ENCODE measurements at regions not wholly inside any gene's neighbourhood (a gene's known extent, or its start where the extent isn't known, plus 50 kb on each side); places are given as distances from the start of the nearest gene placed in this dataset.

DNA sequence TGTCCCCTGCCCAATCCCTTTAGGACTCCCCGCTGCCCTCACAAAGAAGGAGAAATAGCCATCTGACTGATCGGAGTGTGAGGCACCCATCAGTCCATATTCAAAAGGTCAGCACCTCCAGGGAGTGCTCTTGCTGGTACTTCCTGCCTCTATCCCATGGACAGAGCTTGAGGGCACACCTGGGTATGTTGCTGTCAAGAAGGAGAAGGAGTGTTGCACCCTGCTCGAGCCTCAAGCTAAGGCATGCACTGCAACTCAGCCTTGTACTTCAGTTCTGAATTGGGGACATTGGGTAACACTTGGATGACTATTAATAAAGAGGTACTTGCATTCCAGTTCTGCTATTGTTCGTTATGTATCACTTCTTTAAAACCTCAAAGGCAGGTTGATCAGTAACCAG lies 190.3 kb upstream of the ZC3H12A start:
- DNase-seq = no peak

DNA sequence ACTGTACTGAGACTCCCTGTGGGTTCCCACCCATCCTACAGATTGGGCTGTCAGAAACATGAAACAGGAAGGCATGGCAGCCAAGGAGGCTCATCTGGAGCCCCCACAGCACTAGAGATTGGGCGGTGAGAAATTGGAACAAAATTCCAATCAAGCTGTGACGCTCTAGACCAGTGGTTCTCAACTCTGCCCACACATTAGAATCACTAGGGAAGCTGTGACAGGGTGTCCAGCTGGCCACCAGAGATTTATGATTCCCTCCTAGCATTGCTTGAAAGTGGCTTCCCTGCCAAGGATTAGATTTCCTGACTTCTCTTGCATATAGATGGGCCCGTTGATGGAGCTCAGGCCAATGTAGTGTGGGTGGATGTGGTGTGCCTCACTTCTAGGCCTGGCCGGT lies 187.5 kb upstream of the ZC3H12A start:
- no peak for DNase-seq

DNA sequence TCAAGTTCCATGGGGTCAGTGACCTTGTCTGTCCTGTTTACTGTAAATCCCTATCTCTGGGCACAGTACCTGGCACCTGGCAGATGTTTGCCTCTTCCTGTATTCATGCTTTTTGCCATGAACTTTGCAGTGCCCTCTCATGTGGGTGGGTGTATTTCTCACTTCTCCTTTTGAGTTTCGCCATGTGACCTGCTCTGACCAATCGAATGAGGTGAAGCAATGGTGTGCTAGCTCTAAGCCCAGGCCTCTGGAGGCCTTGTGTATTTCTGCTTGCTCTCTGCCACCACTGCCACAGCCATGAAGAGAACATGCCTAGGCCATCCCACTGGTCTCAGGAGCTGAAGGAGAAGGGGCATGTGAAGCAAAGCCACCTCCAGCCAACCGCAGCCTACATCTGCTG lies 185.5 kb upstream of the ZC3H12A start:
- DNase-seq = no peak

DNA sequence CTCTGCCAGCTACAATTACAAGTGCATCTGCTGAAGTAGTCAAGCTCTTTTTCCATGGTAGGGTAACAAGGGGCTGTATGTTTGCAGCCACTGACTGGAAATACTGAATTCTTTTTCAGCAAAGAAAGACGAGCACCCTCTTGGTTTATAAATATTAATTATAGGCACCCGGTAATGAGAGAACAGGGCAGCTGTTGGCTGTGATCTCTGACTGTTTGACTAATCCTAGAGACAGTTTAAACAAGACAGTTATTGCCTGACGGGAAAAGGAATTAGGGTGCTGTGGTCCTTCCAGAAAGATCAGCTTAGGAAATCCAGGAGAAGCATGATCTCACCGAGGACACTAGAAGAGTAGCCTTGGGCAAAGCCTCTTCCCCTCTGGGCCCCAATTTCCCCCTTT lies 183.7 kb upstream of the ZC3H12A start:
- DNase-seq = peak; percentile 15

DNA sequence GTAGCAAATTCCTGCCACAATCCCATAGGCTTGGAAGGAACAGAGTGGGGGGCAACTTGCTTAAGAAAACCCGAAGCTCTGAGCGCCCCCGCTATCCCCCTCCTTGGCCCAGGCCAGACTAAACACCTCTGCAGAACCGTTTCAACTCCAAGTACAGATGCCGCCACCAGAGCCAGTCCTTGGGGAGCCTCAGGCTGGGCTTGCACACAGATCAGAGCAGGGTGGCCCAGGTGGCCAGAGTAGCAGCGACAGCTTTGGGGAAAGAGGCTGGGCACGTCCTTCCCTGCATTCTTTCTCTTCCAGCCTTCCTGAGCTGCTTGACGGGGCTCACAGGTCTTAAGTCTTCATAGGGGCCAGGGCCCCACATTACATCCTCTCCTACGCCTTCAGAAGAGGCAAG lies 181.6 kb upstream of the ZC3H12A start:
- DNase-seq = no peak

DNA sequence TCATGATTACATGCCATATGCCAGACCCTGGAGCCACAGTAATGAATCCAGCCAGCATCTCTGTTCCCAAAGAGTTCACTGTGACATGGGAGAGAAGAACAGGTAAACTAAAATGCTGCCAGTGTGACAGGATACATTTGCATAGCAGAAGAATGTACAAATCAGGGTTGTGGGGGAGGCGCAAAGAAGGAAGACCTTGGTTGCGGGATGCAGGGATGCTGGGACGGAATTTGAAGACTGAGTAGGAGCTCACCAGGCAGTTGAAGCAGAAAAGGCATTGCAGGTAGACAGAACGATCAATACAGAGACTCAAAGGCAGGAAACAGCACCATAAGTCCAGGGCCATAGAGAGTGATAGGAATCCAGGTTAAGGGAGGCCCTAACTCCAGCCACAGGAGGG lies 180.3 kb upstream of the ZC3H12A start:
- no peak for DNase-seq

DNA sequence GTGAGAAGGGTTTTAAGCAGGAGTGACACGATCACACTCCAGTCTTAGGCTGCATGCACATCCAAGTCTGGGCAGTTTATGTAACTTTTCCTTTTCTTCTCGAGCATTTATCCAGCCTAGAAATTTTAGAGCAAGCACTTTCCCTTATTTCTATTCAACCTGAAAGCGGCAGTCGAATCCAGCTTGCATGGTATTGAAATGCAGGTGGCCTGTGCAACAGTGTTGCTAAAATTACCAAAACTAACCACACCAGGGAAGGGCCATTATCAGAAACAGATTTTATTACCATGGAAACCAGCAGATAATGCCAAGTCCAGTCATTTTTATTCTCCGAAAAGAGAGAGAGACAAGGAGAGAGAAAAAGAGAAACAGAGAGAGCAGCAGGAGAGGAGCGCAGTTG lies 179.9 kb upstream of the ZC3H12A start:
- DNase-seq = no peak

DNA sequence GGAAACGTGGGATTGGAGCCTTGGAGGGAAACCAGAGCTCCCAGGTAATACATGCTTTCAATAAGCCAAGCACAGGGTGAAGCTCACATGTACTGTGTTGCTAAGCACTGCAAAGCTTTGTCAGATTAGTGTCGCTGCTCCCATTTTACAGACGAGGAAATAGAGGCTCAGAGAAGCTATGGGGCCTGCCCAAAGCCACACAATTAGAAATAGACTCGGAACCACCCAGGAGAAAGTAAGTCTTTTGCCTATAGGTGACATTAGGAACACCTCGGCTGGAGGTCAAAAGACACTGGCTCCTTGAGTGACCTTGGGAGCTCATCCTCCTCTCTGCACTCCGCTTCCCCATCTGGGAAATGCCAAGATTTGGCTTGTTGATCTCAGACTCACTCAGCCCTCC lies 175.6 kb upstream of the ZC3H12A start:
- no peak for DNase-seq

DNA sequence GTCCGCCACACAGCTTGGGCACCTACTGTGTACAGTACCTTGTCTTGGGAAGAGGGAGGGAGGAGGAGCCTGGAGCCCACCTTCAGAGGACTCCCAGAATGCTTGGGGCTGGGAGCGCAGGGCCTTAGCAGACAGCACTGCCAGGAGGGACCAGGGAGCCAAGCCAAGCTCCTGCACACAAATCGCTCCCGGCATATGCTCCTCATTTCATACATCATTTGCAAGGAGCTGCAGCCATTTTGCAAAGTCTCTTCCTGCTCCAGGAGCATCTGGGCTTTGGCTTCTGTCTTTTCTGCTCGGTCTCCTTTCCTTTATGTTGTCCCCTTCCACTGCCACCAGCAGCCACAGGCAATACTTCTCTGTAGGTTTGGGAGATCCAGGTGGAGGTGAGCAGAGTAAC lies 175.2 kb upstream of the ZC3H12A start:
- DNase-seq = no peak

DNA sequence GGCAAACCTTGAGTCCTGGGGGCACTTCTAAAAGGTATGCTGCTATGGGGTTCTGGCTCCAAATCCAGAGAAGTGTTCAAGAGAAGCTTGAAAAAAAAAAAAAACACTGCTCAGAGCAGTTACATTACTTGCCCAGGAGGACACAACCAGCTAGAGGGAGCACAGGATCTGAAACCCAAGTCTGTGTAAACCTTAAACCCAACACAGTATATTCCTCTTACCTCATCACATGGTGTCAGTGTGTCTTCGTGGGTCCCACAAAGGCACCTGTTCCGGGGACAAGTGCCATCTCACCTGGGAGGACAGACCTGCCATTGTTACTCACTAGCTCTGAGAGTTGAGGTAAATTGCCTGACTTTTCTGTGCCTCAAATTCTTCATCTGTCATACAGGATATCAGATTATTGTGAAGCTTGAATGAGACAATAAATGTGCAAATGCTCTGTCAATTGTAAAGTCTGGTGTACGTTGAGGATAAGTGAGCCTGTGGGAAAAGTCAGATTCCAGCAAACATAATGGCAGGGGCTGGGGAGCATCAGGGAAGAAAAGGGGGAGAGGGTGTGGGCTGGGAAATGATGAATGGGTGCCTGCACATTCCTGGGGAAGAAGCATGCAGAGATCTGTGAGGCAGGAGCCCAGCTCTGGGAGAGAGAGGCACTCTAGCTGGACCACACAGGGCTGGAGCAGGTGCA lies 170.4 kb upstream of the ZC3H12A start:
- no peak for DNase-seq

DNA sequence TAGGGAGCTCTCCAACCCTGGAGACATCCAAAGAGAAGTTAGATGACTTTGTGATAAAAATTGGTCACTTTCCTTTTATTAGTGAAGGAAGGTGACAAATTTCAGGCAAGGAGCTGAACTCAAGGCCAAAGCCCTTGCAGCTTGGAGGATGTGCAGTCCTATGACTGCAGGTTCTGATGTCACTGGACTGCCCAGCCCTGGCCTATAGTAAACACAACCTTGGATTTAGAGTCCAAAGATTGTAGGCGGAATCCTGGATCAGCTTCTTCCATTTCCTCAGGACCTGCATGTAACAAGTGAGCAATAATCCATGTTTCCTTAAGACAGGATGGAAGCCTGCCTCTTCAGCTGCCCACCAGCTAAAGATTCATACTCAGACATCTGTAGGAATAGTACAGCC lies 169.3 kb upstream of the ZC3H12A start:
- no peak for DNase-seq

DNA sequence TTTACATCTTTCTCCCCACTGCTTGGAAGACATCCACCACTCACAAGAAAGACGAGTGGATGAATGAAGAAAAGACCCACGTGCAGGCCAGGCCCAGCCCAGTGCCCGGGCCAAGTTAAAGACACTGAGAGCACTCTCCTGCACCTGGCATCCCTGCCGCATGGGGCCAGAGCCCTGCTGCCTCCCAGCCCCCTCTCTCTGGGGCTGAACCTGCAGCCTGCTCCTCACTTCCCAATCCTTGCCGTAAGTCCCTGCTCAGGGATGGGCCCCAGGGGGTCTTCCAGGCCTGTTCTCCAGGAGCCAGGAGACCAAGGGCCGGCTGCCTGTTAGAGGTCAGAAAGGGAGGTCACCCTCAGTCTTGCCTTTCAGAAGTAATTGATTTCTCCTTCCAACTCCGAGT lies 168.5 kb upstream of the ZC3H12A start:
- DNase-seq = no peak

DNA sequence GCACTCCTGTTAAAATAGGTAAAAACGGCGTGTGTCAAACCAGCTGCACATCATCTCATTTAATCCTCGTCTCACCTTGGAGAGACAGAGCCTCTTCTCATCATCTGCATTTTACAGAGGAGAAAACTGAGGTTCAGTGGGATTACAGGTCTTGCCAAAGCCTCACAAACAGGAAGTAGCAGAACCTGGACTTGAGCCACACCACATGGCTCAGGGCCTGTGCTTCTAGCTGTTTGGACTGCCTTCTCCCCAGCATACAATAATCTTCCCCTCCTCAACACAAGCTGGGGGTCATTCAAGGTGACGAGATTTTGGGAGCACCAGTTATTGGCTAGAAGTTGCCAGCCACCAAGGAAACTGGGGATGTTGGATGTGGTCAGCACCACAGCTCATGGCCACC lies 167.9 kb upstream of the ZC3H12A start:
- no peak for DNase-seq

DNA sequence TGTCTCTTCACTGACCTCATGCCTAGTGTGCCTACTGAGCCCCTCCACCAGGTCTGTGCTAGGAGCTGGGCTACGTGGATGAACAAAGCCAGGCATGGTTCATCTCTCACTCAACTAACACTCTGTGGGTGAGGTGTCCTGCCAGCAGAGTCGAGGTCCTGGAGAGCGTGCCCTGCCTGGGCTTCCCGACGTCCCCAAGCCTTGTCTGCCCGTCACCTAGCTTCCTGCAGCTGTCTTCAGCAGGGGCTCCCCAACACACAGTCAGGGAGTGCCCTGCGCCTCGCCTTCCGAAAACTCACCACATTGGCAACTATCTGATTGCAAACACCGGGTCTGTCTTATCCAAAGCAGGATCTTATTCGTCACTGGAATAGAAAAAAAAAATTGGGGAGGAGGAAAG lies 167.5 kb upstream of the ZC3H12A start:
- no peak for DNase-seq

DNA sequence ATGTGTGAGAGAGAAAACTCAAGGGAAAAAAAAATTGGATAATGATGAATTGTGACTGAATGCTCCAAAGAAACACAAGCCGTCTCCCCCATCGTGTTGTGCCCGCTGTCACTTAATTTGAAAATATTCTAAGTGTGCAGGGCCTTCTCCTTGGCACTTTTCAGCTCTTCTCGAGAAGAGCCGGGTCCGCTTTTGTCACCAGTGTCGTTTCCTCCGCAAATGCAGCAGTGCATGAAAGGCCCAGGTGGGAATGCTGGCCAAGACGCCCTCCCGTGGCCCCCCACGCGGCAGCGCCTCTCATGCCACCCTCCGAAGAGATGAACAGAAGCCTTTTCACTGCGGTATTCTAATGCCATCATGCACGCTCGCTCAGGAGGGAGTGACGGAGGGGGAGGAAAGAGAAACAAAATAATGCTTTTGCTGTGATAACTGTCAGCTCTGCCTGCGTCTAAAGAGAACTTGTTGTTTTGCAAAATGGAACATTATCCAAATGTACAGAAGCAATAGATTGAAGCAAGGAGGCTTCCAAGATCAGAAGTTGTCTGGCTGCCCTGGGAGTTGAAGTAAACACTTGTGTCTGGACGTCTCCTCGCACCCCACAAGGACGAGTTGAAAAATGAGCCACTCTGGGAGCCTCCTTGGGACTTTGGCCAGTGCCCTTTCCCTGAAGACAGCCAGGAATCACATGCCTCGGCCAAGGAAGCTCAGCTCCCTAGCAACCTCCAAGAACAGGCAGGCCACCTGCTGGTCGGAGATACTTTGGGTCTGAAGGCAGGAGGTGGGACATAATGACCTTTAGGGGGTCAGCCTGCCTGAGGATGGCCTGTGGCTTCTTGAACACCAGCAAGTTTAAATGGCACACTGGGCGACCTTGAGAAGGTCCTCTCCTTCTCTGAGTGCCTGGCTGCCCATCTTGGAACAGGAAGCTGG lies 166.1 kb upstream of the ZC3H12A start:
- no peak for DNase-seq

DNA sequence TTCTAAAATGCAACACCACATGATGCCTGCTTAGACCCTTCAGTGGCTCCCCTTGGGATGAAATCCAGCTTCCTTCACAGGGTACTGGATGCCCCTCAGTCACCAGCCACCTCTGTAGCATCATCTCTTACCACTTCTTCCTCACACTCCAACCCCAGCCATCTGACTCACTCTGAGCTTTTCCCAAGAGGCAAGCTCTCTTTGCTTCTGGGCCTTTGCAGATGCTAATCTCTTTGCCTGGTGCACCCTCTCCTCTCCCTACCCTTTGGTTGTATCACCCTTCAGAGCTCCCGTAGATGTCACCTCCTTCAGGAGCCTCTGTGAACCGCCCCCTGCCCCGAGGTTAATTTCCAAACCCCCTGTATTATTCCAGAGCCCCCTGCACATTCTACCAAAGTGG lies 164.8 kb upstream of the ZC3H12A start:
- DNase-seq = no peak

DNA sequence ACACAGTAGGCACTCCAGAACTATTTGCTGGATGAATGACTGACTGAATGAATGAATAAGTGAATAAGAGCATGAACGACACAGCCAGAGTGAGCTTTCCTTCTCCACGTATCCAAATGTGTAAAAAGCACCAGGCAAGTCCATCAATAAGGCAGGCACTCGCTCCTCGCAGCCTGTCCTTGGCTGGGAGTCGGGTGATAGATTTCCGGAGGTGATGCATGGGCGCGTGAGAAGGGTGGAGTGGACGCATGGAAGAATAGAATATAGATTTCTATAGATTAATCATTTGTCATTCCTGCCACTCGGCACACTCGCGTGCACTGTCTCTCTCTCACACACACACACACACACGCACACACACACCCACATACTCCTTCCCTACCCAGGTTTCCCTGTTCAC lies 164.3 kb upstream of the ZC3H12A start:
- DNase-seq = no peak

DNA sequence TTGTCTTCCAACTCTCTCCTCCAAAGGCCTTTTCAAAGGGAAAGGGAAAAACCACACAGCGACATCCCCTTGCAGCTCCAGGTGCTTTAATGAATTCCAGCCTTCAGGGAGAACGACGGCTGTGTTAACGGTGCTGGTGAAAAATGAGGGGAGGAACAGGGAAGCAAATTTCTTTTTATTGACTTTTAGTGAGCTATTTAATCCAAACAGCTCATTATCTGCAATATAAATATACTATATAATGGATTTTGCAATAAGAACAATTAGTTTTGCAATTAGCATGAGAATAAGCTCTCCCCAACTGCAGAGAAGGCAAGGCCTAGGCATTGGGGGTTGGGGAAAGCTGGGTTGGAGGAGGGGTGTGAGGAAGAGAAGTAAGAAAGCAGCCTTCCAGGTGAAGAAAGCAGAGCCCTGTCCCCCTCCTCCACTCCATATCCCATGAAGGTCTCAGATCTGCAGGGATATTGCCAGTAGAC lies 159.0 kb upstream of the ZC3H12A start:
- DNase-seq = peak; percentile 20

DNA sequence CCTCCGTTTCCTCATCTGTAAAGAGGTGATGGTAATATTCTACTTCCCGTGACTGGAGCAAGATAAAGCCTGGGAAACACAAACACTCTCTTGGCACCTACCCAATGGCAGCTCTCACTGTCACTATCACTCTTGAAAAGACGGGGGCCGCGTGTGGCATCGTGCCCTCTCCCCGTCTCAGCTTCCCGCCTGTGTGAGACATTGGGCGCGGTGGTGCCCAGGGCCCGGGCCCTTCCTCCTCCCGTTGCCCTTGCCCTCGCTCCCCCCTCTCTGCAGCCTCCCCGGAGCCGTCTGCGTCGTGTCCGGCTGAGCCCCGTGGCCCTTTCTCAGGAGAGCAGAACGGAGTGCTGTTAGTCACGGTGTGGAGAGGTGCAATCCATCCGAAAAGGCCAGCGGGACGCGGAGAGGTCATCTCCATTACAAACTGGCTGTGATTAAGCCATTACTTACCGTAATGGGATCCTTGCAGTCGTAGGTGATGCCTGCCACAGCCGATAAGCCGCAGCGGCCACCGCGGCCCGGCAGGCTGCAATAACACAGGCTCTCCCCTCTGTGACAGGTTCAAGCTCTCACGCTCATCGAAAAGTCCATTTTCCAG lies 156.4 kb upstream of the ZC3H12A start:
- no peak for DNase-seq

DNA sequence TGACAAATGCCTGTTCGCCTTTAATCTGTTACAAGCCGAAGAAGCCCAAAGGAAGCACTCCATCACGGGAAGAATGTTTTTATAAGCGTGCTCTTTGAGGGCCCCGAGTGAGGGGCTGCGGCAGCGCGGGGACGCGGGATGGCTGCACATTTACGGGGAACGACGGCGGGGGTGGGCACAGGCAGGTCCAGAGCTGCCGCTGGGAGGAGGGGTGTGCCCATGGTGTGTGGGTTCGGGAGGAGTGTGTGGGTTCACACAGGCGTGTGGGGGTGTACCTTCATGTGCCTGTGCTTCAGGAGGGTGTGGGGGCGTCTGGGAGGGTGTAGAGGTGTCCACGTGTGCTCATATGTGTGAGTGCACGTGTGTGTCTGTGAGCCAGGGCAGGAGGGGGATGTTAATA lies 155.9 kb upstream of the ZC3H12A start:
- no peak for DNase-seq

DNA sequence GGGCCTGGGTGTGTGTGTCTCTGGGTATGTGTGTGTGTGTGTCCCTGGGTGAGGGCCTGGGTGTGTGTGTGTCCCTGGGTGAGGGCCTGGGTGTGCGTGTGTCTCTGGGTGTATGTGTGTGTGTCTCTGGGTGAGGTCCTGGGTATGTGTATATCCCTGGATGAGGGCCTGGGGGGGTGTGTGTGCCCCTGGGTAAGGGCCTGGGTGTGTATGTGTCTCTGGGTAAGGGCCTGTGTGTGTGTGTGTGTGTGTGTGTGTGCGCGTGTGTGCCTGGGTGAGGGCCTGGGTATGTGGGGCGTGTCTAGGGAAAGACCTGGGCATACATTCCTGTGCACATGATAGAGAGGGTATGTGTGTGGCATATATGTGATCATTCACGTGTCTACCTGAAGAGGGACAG lies 155.1 kb upstream of the ZC3H12A start:
- DNase-seq = no peak

DNA sequence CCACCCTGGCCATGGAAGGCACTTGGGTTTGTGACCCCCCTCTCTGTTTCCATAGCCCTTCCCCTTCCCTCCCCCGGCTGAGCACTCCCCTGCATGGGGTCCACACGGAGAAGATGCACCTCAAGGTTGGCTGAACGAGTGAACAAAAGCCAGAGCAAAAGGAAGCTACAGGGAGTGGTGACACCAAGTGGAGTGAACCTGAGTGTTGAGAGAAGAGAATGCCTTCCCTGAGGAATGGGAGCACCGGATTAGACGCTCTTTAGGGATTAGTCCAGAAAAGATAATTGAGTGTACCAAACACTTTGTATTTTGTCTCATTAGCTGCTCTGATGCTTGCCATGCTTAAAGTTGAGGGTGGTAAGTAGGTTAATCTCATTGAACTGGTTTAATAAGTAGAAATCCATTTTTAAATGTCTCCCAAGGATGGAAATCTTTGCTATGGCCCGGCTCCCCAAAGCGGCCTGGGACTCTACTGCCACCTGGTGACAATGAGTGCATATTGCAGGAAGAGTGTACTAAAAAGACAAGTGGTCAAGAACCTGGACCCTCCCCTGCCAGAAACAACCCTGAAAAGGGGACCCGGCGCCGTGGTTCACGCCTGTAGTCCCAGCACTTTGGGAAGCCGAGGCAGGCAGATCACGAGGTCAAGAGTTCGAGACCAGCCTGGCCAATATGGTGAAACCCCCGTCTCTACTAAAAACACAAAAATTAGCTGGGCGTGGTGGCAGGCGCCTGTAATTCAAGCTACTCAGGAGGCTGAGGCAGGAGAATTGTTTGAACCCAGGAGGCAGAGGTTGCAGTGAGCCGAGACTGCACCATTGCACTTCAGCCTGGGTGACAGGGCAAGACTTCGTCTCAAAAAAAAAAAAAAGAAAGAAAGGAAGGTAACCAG lies 150.6 kb upstream of the ZC3H12A start:
- DNase-seq = no peak

DNA sequence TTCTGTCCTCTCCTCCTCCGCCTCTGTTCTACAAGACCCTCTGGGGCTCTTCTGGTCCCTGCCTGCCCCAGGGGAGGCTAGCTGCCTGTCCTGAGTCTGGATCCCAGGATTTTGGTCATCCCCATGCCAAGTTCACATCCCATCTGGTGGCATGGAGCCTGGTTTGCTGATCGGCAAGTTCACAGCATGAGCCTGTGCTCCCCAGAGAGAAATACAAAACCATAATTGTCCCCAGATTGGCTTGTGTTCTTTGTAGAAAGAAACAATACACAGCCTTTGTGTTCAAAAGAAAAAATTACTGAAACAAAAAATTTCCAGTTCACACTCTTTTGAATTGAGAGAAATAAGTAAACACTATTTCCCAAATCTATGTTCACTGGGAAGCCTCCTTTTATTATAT lies 149.4 kb upstream of the ZC3H12A start:
- DNase-seq = no peak
